HG03159 (cell line): ENCODE measurements at regions not wholly inside any gene's neighbourhood (a gene's known extent, or its start where the extent isn't known, plus 50 kb on each side); places are given as distances from the start of the nearest gene placed in this dataset.
"Not testable (repeated sequence)": the region's sequence is repeated elsewhere in the genome, so short reads cannot be mapped to it uniquely, and the experiment has no call there.

Source experiments
- ATAC-seq: cut with Tn5 transposase; IDR thresholded peaks from one replicate; pipeline ENCODE4 v1.9.1; 2021; ENCODE audit warnings: mild to moderate bottlenecking, moderate library complexity; ENCODE audit not compliant: unreplicated experiment

- no peak for ATAC-seq
Measured at GRCh38 chr6:139473731-139474130, 99.3 kb upstream of the CITED2 start.

DNA sequence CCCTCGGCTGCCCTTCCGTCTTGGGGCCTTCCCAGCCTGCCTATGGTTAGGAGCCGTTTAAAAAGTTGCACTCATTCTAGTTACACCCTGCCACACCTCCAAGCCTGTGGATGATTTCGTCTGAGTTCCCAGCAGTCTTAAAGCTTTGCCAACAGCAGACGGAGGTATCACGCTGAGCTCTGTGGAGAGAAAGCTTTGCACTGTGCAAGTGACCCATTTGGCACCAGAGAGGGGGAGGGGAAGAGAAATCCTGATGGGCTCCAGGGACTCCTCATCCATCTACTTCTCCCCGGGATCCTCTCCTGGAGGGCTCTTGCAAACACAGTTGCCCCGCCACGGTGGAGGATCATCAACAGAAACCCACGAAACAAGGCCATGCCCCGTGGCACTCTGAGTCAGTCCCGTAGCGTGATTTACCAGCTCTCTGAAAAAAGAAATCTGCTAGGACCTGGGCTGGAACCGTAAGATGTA is 98.8 kb upstream of the CITED2 start:
- ATAC-seq, result no peak

DNA sequence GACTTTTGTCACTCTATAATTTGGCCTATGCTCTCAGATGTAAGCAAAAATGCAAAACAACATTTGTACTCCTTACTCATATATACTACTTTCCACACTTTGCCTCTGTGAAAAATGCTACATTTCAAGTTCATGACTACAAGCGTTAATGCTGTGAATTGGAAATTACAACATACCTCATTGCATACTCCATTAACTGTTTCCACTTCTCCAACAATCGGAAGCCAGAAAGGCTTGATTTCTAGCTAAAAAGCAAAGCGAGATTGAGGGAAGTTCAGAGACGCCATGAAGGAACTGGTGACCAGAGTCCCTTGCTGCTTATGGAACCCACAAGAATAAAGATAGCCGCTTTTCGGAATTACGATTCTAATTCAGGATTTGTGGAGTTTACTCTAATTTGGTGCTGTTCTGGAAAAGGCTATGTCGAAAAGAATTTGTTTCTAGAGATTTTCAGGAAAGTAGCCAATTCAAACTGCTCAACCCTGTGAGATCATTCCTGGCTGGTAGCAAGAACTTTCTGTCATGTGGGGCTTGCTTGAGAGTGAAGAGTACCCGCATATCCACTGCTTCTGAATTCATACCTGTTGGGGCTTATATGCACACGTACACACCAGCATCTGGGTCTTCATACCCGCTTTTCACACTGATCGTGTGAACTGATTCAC is 98.0 kb upstream of the CITED2 start:
- no peak for ATAC-seq

DNA sequence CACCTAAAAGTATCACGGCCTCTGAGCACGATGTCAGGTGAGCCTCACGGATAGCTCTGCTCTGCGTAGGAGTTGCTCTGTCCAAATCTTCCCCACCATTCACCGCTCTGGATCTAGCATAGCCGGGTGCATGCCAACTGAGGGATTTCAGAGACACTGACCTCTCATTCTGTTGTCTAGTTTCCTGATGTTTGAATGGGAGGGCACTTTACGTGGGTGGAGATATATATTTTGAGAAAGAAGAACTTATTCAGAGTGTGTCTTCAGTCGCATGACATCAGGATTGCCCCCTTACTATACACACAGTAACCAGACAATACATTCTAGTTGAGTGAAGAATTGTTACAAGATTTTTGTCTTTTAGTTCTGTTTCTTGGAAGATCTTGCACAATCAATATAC is 96.5 kb upstream of the CITED2 start:
- ATAC-seq, result no peak

GRCh38 chr6:139468178-139468819 is 93.9 kb upstream of the CITED2 start:
- no peak for ATAC-seq

DNA sequence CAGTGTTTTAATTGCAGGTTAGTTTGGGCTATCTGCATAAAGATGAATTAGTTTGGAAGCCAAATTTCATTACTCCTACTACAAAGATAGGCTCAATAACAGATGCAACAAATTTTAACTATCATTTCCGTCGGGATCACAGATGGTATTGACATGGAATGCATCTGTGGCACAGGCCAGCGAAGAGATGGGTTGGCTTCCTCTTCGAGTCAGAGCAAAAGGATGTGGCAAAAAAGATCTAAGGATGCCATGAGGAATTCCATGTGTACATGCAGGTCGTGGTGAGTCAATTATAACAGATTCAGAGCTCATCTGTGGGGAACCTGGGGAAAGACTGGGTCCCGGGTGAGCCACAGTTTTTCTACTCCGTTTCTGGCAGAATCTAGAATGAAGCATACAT is 83.0 kb upstream of the CITED2 start:
- ATAC-seq, result no peak

GRCh38 chr6:139452148-139452876 is 77.9 kb upstream of the CITED2 start:
- no peak for ATAC-seq

DNA sequence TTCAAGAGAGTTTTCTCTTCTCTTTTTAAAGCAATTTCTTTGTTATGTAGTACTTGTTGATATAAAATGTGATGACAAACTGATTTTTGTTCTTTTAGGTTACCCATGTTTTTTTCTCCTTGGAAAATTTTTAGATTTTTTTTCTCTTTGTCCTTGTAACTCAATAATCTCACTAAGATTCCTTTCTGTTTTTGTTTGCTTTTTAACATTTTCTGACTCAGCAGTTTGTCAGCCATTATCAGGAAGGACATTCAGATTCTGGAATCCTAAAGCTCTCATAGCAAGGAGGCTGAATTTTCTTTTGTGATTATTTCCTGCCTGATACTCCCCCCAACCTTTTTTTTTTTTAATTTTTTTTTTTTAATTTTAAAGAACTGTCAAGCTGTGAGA is 75.2 kb upstream of the CITED2 start:
- ATAC-seq, result no peak

DNA sequence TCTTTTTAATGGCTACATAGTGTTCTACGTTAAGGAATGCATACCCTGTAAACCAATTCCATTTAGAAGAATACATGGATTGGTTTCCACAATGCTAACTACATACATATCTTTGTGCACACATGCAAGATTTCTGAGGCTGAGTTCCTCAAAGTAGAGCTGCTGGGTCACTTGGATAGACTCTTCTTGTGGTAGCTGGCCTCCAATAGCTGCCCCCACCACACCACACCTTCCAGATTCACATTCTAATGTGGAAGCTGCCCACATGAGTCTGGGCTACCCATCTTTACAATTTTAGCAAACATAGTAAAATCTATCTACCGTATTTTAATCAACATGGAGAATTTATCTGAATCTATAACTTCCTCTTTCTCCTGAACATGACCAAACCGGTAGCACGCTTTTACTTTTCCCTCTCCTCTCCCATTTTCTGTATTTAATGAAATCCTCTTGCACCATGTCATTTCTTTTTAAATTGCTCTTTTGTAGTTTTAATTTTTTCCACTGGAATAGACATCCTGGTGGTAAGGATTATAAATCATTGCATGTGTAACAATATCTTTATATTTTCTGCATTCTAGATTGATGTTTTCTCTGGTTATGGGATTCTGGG is 74.7 kb upstream of the CITED2 start:
- ATAC-seq, result no peak

- peak; percentile 88 for ATAC-seq
Measured at GRCh38 chr6:139448051-139448649, 73.7 kb upstream of the CITED2 start.

GRCh38 chr6:139447656-139447975 is 73.2 kb upstream of the CITED2 start:
- no peak for ATAC-seq

DNA sequence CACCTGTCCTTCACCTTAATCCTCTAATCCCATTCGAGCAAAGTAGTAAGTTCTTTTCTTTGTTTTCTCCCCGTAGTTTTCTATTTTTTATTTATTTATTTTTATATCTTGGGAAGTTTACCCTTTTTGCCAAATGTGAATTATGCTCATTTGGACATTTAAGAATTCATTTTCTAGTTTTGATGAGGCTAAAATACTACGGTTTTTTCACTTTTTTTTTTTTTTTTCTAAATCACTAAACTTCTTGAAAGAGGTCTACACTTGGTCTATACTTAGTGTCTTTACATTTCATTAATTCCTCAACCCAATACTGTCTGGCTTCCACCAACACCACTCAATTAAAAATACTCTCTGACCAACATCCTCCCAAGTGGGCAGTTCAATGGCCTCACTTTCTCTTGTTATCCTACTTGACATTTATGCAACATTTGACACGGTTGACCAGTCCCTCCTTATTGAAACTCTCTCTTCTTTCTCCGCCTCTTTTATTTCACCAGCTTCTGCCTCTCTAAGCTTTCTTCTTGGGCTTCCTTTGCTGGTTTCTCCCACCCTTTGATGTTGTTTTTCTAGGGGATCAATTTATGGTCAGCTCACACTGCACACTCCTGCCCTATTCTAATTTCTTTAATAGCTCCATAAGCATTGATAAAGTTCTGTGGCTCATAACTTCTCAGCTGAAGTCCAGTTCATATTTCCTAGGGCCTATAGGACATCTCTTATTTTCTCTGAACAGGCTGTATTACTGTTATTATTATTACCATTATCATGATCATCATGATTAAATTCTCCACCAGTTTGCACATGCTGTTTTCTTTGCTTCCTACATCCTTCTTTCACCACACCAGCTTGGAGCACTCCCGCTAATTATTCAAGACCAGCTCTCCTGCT is 72.6 kb upstream of the CITED2 start:
- no peak for ATAC-seq

GRCh38 chr6:139446138-139446715 is 71.8 kb upstream of the CITED2 start:
- ATAC-seq, result no peak

- not testable (repeated sequence) for ATAC-seq
Measured at GRCh38 chr6:139444273-139444787, 69.9 kb upstream of the CITED2 start.

GRCh38 chr6:139443231-139444112 is 69.0 kb upstream of the CITED2 start:
- ATAC-seq, result no peak

DNA sequence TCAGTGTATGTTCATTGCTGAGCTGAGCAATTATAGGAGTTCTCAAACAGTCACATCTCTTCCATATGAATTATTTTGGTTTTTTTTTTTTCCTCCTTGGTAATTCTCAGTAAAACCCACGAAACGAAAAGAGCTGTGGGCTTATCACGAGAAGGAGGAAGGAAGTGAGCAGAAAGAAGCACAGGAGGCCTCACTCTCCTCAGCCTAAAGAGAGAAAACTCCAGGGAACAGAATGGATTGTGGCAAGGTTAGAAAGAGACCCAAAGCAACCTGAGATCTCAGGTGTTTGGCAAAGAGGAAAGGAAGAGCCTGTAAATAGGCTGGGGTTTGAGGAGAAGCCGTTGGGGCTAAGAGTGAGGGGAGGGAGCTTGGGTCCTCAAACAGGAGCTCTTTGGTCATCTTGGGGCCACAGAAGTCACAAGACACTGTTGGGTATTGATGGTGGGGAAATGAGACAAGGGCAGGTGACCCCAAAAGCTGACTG is 67.8 kb upstream of the CITED2 start:
- no peak for ATAC-seq

DNA sequence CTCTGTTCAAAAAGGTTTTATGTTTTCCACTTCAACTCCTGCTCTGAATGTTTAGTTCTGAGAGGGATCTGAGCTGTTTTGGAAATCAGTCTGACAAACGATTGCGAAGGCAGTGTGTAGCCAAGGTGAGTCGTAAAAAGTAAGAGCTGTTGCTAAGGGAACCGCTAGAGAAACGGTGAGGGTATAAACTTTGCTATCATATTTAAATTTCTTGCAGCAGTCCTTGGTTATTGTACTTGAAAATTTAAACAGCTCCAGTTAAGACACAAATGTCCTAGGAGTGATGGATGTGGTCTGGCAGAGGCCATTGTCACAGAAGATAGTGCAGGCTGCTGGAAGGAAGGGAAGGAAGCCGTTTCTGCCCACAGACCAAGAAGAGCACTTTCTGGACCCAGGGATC is 64.9 kb upstream of the CITED2 start:
- ATAC-seq, result no peak

GRCh38 chr6:139438775-139439174 is 64.3 kb upstream of the CITED2 start:
- no peak for ATAC-seq

DNA sequence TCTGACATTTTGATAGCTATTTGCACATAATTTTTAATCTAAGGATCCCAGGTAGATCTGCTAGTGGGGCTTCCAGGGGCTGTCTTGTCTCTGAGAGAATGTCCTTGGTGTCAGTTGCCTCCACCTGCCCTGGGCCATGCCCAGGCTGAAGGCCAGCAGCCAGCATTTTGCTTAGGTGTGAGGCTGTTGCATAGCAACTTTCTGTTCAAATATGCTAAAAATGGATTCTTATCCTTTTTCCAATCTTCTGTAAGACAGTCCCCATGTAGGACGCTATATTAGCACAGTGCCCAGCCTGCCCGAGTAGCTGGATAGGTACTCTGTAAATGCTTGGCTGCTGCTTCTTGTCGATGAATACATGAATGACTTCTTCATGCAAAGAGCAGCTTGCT is 62.5 kb upstream of the CITED2 start:
- no peak for ATAC-seq
